AG04450 (cell line): ENCODE measurements at regions not wholly inside any gene's neighbourhood (a gene's known extent, or its start where the extent isn't known, plus 50 kb on each side); places are given as distances from the start of the nearest gene placed in this dataset.

Experiments
- CTCF ChIA-PET: fragments of 300-600, 350-600 bp; formaldehyde crosslinking; extraction: SDS; loops from one replicate; lab custom pipeline; 2022; ENCODE audit warnings: antibody characterized with exemption, inconsistent platforms; lab: Charles Lee
- POLR2A ChIA-PET: fragments of 350-600 bp; formaldehyde crosslinking; extraction: SDS; loops from one replicate; lab custom pipeline; 2021; ENCODE audit warnings: antibody characterized with exemption, inconsistent platforms; lab: Yijun Ruan, JAX
- DNase-seq: peaks from one replicate; pipeline ENCODE4 v3.0.0-alpha.2; 2011; ENCODE audit warnings: low read depth, low spot score
- H3K27ac ChIP-seq: one replicate; pipeline ENCODE4 v1.5.1; 2012; ENCODE audit warnings: low read depth, low read length, control low read depth
- H3K27me3 ChIP-seq: one replicate; pipeline ENCODE4 v1.6.0; 2012; ENCODE audit warnings: low read length; ENCODE audit not compliant: control insufficient read depth, insufficient read depth
- H3K4me3 ChIP-seq: 2 replicates; pipeline ENCODE4 v1.5.1; 2011; ENCODE audit warnings: mild to moderate bottlenecking, low read depth, low read length, control low read depth
- H3K9me3 ChIP-seq: 2 replicates; pipeline ENCODE4 v1.5.1; 2012; ENCODE audit warnings: low read length; ENCODE audit not compliant: control insufficient read depth, insufficient read depth
- TF ChIP-seq, protein P1 (sequence below): IDR thresholded peaks from 2 replicates; pipeline ENCODE4 v1.5.1; 2011; ENCODE audit warnings: low read depth, low read length, control low read depth, inconsistent platforms

DNA sequence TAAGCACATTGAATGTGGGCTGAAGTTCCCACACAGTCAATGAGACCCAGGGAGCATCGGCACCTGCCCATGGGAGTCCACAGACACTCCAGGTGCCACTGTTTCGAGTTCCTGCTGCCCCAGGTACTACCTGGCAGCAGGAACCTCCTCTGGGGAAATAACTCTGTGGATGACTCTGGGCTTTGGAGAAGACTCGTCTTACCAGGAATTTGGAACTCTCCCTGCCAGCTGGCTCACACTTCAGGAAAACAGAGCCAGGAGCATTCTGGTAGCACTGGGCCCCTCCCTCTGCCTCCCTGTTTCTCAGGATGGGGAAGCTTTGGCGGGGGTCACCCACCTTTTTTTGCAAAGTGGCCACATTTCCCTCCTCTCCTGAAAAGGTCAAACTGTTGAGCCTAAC is 69.5 kb upstream of the MC3R start:
- no peak for DNase-seq
- H3K4me3 ChIP-seq: no peak overlapping the region
- H3K27me3 ChIP-seq: no peaks in the 10 kb centered on the region
- H3K27ac ChIP-seq: no peak overlapping the region
- ChIA-PET CTCF (interaction anchor here (0.6 kb wide), 1 partner anchor 100 kb away, joined by 3 read pairs; no protein-coding TSS in a partner anchor), POLR2A (no interaction called here)
- TF ChIP-seq, protein P1, sequence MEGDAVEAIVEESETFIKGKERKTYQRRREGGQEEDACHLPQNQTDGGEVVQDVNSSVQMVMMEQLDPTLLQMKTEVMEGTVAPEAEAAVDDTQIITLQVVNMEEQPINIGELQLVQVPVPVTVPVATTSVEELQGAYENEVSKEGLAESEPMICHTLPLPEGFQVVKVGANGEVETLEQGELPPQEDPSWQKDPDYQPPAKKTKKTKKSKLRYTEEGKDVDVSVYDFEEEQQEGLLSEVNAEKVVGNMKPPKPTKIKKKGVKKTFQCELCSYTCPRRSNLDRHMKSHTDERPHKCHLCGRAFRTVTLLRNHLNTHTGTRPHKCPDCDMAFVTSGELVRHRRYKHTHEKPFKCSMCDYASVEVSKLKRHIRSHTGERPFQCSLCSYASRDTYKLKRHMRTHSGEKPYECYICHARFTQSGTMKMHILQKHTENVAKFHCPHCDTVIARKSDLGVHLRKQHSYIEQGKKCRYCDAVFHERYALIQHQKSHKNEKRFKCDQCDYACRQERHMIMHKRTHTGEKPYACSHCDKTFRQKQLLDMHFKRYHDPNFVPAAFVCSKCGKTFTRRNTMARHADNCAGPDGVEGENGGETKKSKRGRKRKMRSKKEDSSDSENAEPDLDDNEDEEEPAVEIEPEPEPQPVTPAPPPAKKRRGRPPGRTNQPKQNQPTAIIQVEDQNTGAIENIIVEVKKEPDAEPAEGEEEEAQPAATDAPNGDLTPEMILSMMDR: no peak
- peaks cover 13% of the 10 kb centered on the region for H3K9me3 ChIP-seq

DNA sequence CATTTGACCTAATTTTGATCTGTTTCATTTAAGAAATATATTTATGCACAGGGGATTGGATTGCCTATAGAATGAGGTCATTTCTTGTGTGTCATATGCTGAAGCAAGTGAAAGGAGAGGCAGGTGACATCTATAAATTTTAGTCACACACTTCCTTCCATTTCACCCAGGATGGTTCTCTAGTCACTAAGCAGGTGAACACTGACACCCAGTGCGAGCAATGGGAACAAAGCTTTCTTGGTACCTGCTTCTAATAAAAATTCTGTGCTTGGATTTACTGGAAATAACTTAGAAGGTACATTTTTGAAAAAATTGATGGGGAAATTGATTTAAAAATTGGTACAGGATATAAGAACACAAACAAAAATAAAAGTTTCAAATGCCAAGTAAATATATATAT is 66.9 kb upstream of the MC3R start:
- Histone ChIP-seq H3K27me3 (no peaks in the 10 kb centered on the region), H3K27ac (no peak overlapping the region), H3K9me3 (peaks cover 29% of the 10 kb centered on the region), H3K4me3 (no peak overlapping the region)
- ChIA-PET POLR2A (no interaction called here), CTCF (no interaction called here)
- TF ChIP-seq, protein P1: no peak
- no peak for DNase-seq

DNA sequence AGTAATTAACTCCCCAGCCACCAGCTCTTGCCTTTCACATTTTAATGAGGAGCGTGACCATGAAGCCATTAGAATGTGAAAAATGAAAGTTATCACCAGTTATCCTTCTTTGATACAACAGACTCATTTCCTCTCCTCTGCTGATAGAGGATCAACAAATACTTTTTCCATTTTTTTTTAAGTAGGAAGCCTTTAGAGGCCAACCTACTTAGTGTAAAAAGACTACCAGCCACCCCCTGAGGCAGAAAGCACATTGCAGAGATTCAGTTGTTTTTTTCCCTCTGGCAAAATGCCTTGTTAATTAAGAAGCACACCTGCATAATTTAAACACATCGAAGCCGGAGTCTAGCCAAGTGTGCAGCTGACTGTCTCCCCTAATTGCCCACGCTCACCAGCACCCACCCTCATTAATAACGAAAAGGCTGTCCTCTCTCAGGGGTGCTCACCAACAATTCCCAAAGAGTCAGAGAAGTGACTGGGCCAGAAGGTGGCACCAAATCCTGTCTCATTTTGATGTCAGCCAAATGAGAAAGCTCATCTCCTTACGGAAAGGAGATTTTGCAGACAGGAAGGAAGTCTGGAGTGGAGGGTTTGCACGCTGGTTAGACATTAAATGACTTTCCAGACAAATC is 60.9 kb upstream of the MC3R start:
- ChIA-PET CTCF (no interaction called here), POLR2A (no interaction called here)
- Histone ChIP-seq H3K4me3 (no peak overlapping the region), H3K27me3 (no peaks in the 10 kb centered on the region), H3K9me3 (peaks cover 32% of the 10 kb centered on the region), H3K27ac (no peak overlapping the region)
- TF ChIP-seq, protein P1: no peak
- no peak for DNase-seq

DNA sequence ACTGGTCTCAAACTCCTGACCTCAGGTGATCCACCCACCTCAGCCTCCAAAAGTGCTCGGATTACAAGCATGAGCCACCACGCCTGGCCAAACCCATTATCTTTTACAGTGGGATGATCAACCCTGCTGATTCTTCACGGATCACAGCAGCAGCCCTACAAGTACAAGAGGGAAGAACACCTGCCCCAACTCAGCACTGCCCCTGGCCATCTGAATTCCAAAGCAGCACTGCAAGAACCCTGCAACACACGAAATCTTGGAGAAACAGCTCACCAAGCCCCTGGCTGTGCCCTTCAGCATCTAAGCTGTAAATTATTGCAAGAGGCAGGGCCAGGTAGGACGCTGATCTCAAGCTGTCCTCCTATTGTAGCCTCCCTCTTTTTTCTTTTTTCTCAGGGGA is 54.5 kb upstream of the MC3R start:
- no peak for DNase-seq
- H3K27ac ChIP-seq: no peak overlapping the region
- TF ChIP-seq, protein P1: no peak
- H3K4me3 ChIP-seq: no peak overlapping the region
- ChIA-PET CTCF (no interaction called here), POLR2A (no interaction called here)
- no peaks in the 10 kb centered on the region for H3K27me3 ChIP-seq
- H3K9me3 ChIP-seq: peaks cover 26% of the 10 kb centered on the region

DNA sequence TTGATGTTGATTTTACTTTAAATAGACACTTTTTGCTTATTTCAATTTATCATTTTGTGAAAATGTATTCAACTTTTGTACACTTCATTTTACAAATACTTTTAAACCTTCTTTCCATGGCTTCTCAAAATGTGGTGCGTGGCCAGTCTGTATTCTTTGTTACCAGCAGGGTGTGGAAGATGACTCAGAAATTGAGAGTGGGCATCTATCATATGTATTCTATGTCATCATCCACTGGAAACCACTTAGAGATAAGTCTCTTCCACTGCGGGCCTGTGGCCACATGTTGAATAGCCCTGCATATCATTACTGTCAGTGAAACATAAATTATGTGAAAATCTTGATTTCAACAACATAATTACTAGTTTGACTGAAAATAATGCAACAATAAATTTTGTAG is 52.6 kb upstream of the MC3R start:
- peaks cover 27% of the 10 kb centered on the region; the same call in 1 of the 2 replicates for H3K9me3 ChIP-seq
- no peak overlapping the region for H3K27ac ChIP-seq
- ChIA-PET POLR2A (no interaction called here), CTCF (no interaction called here)
- H3K4me3 ChIP-seq: no peak overlapping the region
- DNase-seq: no peak
- H3K27me3 ChIP-seq: no peaks in the 10 kb centered on the region
- TF ChIP-seq, protein P1: no peak
